ENCODE measurements at regions not wholly inside any gene's neighbourhood (a gene's known extent, or its start where the extent isn't known, plus 50 kb on each side); places are given as distances from the start of the nearest gene placed in this dataset.
"Not testable (repeated sequence)": the region's sequence is repeated elsewhere in the genome, so short reads cannot be mapped to it uniquely, and the experiment has no call there.

DNA sequence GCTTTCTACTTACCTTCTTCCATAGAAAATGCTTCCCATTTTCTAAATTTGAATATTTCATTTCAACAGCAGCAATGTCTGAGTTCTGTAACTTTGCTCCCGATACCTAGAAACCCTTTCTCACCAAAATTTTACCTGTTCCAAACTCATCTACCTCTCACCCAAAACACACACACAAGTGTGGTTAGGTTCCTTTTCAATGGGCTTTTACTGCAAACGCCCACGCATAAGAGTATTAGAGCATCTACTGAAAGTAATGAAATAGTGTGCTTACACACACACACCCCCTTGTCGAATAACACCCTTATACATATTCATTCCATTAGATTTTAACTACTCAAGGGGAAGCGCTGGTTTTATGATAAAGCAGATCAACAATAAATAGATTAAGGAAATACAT is 610.3 kb upstream of the AADAT start:
- no peak for DNase-seq (ENCODE audit: low spot score)

GRCh38 chr4:170698334-170698733 is 608.6 kb upstream of the AADAT start:
- DNase-seq (ENCODE audit: low spot score): no peak

GRCh38 chr4:170697845-170698244 is 608.1 kb upstream of the AADAT start:
- no peak for DNase-seq (ENCODE audit: low spot score)

GRCh38 chr4:170697045-170697444 is 607.3 kb upstream of the AADAT start:
- no peak for DNase-seq (ENCODE audit: low spot score)

- DNase-seq (ENCODE audit: low spot score): no peak
Measured at GRCh38 chr4:170691168-170691567, 601.4 kb upstream of the AADAT start.

GRCh38 chr4:170687751-170688150 is 598.0 kb upstream of the AADAT start:
- no peak for DNase-seq (ENCODE audit: low spot score)

DNA sequence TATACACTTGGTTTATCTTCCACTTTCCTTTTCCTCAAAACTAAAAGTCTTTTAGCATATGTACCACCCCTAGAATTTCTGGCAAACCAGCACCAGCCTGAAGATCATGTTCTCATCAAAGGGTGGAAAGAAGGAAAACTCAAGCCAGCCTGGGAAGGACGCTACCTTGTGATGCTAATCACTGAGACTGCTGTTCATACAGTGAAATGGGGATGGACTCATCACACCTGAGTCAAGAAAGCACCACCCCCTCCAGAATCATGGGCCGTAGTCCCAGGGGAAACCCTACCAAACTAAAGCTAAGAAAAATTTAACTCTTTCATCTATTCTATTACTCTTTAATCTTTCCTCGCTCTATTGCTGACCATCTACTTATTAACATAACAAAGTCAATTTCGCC is 595.9 kb upstream of the AADAT start:
- not testable (repeated sequence) for DNase-seq (ENCODE audit: low spot score)

DNA sequence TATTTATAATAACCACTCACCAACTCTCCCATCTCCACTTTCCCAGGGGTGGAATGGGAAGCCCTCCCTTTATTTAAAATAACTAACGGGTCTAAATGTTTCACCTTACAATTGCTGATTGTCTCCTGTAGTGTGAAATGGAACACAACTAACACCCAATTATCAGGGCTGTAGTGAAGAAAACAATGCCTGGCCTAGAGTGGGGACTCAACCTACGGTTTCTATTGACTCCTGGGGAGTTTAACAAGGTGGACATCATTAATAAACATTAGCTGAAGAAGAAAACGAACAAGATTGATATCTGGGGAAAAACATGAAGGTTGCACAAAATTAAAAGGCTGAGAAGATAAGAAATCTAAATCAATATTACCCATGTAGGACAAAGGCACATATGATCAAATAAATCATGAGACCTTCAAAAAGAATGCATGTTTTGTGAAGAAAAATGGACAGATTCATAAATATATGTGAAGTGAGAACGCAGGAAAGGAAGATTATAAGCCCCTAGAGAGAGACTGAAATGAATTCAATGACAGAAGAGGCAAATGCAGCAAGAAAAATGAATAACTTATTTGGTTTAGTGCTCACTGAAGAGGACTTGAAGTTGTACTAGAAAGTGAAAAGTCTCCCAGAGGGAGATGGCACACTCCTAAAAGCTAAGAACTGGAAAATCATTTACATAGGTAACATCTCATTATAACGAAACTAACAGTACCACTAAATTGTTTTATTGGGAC is 593.0 kb upstream of the AADAT start:
- DNase-seq (ENCODE audit: low spot score): no peak

DNA sequence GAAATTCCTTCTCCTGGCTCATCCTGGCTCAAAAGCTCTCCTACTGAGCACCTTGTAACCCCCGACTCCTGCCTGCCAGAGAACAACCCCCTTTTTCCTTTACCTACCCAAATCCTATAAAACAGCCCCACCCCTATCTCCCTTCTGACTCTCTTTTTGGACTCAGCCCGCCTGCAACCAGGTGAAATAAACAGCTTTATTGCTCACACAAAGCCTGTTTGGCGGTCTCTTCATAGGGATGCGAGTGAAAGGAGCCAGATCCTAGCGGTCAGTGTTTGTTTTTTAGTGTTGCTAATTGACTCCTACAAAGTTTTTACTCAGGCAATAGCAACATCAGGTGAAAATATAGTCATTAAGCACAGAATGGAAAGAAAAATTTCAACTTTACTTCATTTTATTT is 592.3 kb upstream of the AADAT start:
- not testable (repeated sequence) for DNase-seq (ENCODE audit: low spot score)

DNA sequence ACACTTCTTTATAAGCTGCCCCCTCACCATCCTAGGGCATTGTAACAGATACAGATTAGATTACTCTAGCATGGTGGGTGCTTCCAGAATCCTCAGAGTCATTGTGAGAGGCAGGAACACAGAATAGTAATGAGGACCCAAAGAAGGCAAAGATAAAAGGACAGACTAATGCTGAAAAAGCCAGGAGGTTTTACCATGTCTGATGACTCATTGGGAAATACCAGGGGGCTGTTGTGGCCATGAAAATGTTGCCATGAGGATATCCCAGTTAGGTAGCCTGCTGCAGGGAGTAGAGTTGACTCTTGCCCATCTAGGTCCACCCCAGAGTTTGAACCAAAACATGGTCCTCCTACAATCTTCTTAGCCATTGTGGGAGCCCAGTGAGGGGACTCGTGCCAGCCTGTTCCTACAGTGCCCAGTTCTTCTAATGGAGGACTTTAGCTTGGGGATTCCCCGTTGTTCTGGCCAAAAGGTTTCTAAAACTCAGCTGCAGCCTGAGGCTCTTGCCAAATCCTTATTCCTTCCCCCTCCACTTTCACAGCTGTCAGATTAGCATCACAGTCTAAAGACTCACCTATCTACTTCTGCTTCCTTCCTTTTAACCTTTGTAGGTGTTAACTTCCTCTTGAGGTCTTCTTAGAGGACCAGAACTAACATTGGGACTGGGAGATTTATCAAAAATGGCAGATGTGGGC is 586.0 kb upstream of the AADAT start:
- no peak for DNase-seq (ENCODE audit: low spot score)

- no peak for DNase-seq (ENCODE audit: low spot score)
Measured at GRCh38 chr4:170674176-170674575, 584.4 kb upstream of the AADAT start.

DNA sequence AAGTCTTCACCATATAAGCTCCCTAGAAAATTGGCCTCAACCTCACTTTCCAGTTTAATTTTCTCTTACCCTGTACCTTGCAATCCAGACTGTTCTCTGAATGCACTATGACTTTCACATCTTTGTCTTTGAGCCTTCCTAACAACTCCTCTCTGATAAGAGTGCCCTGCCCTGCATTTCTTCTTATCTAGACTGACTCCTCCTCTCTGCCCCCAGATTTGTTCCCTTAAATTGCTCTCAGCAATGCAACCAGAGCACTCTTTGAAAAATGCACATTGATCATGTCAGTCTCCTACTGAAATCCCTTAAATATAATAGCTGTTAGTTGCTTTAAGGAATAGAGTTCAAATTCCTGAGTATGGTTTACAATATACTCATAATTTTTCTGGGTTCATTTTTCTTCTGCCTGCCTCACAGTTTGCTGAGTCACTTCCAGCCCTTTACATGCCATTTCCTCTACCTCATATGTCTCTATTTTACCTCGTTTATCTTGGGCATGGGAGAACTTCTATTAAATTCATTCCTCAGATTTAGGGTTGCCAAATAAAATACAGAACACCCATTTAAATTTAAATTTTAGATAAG is 582.7 kb upstream of the AADAT start:
- DNase-seq (ENCODE audit: low spot score): no peak

DNA sequence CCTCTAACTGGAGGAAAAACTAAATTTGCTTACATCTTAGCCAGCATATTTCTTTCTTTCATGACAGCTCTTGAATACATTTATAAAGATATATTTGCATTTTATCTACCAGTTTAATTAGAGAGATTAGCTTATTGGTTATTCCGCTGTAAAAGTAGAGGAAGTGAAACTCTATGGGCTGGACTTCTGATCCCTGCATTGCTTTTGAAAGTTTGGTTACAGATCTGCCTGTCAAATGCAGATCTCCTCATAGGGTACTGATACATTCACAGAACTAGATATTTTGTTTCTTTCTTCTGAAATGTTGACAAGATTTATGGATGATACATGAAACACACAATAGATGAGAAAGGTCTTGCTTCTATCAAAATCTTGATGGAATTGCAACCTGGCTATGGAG is 581.4 kb upstream of the AADAT start:
- DNase-seq (ENCODE audit: low spot score): no peak

- DNase-seq (ENCODE audit: low spot score): no peak
Measured at GRCh38 chr4:170667814-170668213, 578.1 kb upstream of the AADAT start.

- DNase-seq (ENCODE audit: low spot score): no peak
Measured at GRCh38 chr4:170666909-170667308, 577.2 kb upstream of the AADAT start.

DNA sequence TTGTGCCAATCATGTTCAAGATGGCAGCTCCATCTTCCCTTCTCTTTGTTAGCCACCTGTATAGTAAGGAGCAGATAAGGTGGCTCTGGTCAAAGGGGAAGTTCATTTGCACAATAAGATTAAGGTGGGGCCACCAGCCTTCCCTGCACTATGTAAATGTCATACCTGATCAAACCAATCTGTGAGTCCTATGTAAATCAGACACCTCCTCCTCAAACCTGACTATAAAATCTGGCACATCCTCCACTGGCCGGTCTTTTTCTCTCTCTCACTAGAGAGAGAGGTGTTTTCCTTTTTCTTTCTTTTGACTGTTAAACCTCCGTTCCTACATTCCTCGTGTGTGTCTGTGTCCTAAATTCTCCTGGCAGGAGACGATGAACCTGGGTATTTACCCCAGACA is 572.5 kb upstream of the AADAT start:
- no peak for DNase-seq (ENCODE audit: low spot score)

GRCh38 chr4:170657761-170658160 is 568.0 kb upstream of the AADAT start:
- DNase-seq (ENCODE audit: low spot score): no peak

DNA sequence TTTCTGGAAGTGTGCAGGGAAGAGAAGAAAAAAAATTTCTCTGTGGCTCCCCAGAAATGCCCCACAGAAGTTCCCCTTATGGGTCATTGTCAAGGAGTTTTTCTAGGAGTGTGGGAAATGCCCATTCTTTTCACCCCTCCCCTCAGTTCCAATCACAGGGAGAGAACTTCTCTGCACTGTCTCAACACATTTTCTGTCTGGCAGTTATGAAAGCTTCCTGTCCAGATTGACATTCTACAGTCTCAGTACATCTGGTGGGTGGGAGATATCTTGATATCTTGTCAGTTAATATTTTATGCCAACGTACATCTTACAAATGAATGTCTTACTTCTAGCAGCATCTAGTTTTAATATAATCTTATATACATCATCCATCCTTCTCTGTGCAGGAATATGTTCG is 566.8 kb upstream of the AADAT start:
- no peak for DNase-seq (ENCODE audit: low spot score)

DNA sequence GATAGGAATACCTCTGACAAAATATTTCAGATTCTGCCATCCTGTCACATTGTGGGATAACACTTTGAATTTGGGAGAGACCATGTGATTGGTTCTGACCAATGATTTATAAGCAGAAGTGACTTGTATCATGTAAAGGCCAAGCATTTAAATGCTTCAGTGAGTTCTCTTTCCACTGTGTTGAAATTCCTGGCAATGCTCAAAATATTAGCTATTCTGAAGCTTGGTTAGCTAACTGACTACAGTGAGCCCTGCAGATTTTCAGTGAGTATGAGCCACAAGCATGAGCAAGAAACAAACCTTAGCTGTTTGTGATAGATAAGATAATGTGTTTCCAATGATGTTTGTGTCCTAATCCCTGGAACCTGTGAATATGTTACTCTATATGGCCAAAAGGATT is 562.8 kb upstream of the AADAT start:
- DNase-seq (ENCODE audit: low spot score): no peak

GRCh38 chr4:170651786-170652185 is 562.0 kb upstream of the AADAT start:
- DNase-seq (ENCODE audit: low spot score): no peak

DNA sequence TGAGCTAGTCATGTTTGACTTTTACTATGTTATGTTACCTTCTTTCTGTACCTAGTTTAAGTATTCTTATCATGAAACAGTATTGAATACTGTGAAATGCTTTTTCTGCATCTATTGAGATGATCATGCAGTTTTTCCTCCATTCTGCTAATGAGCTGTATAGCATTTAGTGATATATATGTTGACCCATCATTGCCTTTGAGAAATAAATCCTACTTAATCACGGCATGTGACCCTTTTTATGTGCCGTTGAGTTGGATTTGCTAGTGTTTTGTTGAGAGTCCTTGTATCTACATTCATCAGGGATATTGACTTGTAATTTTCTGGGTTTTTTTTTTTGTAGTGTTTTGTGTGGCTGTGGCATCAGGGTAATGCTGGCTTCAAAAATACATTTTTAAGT is 537.7 kb upstream of the AADAT start:
- no peak for DNase-seq (ENCODE audit: low spot score)

- no peak for DNase-seq (ENCODE audit: low spot score)
Measured at GRCh38 chr4:170623899-170624298, 534.1 kb upstream of the AADAT start.

DNA sequence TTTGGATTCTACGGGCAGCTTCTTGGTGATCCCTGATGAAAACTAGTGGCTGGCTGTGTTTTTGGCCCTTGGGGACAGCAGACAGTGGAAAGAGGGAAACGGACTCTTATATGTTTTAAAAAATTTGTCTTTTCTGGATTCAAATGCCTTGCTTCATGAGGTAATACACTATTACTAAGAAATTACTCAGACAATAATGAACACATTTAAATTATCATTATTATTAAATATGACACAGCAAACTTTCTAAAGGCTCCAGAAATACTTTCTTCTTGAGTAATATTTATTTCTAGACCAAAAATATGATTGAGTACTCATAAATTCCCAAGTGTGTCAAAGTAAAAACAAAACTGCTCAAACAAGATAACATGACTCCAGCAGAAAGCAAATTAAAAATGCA is 520.7 kb upstream of the AADAT start:
- DNase-seq (ENCODE audit: low spot score): no peak

GRCh38 chr4:170599894-170600293 is 510.1 kb upstream of the AADAT start:
- no peak for DNase-seq (ENCODE audit: low spot score)

Measured in COLO829 (cell line).